GM18502 (cell line): ENCODE measurements at regions not wholly inside any gene's neighbourhood (a gene's known extent, or its start where the extent isn't known, plus 50 kb on each side); places are given as distances from the start of the nearest gene placed in this dataset.
A peak's percentile ranks its signal among the peaks of the same experiment; 100 is the strongest.

Source experiments
- ATAC-seq: cut with Tn5 transposase; IDR thresholded peaks from one replicate; pipeline ENCODE4 v1.9.1; 2021; ENCODE audit warnings: mild to moderate bottlenecking; ENCODE audit not compliant: unreplicated experiment, poor library complexity

GRCh38 chr3:34352778-34353331 lies 554.4 kb downstream of the PDCD6IP start:
- no peak for ATAC-seq

GRCh38 chr3:34357461-34357860 lies 559.0 kb downstream of the PDCD6IP start:
- no peak for ATAC-seq

GRCh38 chr3:34359064-34359463 lies 560.6 kb downstream of the PDCD6IP start:
- no peak for ATAC-seq

- no peak for ATAC-seq
Measured at GRCh38 chr3:34360713-34361112, 562.3 kb downstream of the PDCD6IP start.

- peak; percentile 97 for ATAC-seq
Measured at GRCh38 chr3:34361921-34362320, 563.5 kb downstream of the PDCD6IP start.

- ATAC-seq = no peak
Measured at GRCh38 chr3:34362910-34363309, 564.5 kb downstream of the PDCD6IP start.

GRCh38 chr3:34363881-34364280 lies 565.5 kb downstream of the PDCD6IP start:
- ATAC-seq = no peak

- no peak for ATAC-seq
Measured at GRCh38 chr3:34364335-34364734, 565.9 kb downstream of the PDCD6IP start.

- no peak for ATAC-seq
Measured at GRCh38 chr3:34365231-34365630, 566.8 kb downstream of the PDCD6IP start.

- no peak for ATAC-seq
Measured at GRCh38 chr3:34365771-34366170, 567.3 kb downstream of the PDCD6IP start.

- ATAC-seq = no peak
Measured at GRCh38 chr3:34367521-34367920, 569.1 kb downstream of the PDCD6IP start.

GRCh38 chr3:34374521-34374920 lies 576.1 kb downstream of the PDCD6IP start:
- ATAC-seq = no peak

GRCh38 chr3:34376691-34377090 lies 578.3 kb downstream of the PDCD6IP start:
- ATAC-seq = no peak

GRCh38 chr3:34377961-34378360 lies 579.5 kb downstream of the PDCD6IP start:
- no peak for ATAC-seq

GRCh38 chr3:34381243-34381642 lies 582.8 kb downstream of the PDCD6IP start:
- ATAC-seq = no peak

- ATAC-seq = no peak
Measured at GRCh38 chr3:34382859-34383258, 584.4 kb downstream of the PDCD6IP start.

- no peak for ATAC-seq
Measured at GRCh38 chr3:34386309-34386708, 587.9 kb downstream of the PDCD6IP start.

- no peak for ATAC-seq
Measured at GRCh38 chr3:34387826-34388564, 589.6 kb downstream of the PDCD6IP start.

- ATAC-seq = no peak
Measured at GRCh38 chr3:34388830-34389229, 590.4 kb downstream of the PDCD6IP start.

- ATAC-seq = no peak
Measured at GRCh38 chr3:34394978-34395748, 596.7 kb downstream of the PDCD6IP start.

GRCh38 chr3:34396288-34396687 lies 597.9 kb downstream of the PDCD6IP start:
- no peak for ATAC-seq
